ENCODE measurements at regions not wholly inside any gene's neighbourhood (a gene's known extent, or its start where the extent isn't known, plus 50 kb on each side); places are given as distances from the start of the nearest gene placed in this dataset.
"Not testable (repeated sequence)": the region's sequence is repeated elsewhere in the genome, so short reads cannot be mapped to it uniquely, and the experiment has no call there.

DNA sequence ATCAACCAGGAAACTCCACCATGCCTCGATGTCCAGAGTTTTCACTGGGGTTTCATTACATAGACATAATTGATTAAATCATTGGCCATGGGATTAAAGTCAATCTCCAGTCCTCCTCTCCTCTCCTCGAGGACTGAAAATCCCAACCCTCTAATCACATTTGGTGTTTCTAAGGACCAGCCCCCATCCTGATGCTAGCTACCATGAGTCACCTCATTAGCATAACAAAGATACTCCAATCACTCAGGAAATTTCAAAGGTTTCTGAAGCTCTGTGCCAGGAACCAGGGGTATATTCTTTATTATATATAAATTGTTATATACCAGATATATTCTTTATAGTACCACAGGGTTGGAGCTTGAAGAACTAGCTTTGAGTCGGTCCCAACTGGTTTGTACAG is 177.5 kb upstream of the PRNP start:
- no peak for DNase-seq

GRCh38 chr20:4507288-4507719 is 179.0 kb upstream of the PRNP start:
- no peak for DNase-seq

DNA sequence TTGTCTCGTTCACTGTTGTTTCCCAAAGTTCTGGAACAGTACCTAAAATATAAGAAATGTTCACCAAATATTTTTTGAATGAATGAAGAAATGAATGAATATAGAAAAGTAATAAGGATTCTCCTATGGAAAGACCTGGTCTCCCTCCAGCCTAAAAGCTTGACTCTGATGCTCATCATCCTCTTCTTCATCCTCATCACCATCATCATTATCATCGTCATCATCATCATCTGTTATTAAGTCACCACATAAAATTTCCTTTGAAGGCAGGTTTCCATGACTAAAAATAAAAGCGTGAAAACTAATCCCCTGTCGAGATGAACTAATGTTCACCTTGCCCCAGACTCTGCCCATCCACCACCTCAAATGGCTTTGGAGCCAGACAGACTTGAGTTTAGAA is 181.4 kb upstream of the PRNP start:
- DNase-seq, result no peak

GRCh38 chr20:4502756-4503155 is 183.5 kb upstream of the PRNP start:
- DNase-seq, result no peak

DNA sequence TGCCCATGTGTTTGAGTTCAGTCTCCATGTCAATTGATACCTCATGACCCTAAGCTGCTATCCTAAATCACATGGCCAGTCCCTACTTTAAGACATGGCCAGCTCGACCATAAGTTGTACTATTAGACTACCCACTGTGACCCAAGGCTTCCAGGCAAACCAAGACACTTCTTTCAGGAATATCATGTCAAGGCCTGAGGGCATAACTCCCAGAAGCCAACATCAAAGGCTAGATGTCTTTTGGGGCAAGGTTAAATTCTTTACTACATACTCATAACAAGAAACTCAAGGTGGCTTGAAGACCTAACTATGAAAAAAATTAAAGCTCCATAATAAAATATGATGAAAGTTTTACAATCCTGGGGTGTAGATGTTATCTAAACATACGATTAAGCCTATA is 192.9 kb upstream of the PRNP start:
- DNase-seq, result no peak

DNA sequence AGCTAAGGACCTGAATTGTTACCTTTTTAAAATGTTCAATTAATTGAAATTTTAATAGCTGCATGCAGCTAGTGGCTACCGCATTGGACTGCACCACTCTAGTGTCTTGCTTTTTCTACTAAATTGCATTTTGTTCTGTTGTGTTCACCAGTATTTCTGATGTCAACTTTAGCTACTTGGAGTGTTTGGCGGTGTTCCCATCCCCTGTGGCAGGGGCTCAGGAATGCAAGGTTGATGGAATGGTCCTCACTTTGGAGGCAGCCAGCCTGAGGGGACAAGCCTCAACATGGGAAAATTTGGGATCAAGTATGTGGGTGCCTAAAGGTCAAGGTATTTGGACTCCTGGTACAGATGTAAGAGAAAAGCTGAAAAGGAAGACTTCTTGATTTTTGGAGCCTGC is 194.6 kb upstream of the PRNP start:
- DNase-seq, result no peak

DNA sequence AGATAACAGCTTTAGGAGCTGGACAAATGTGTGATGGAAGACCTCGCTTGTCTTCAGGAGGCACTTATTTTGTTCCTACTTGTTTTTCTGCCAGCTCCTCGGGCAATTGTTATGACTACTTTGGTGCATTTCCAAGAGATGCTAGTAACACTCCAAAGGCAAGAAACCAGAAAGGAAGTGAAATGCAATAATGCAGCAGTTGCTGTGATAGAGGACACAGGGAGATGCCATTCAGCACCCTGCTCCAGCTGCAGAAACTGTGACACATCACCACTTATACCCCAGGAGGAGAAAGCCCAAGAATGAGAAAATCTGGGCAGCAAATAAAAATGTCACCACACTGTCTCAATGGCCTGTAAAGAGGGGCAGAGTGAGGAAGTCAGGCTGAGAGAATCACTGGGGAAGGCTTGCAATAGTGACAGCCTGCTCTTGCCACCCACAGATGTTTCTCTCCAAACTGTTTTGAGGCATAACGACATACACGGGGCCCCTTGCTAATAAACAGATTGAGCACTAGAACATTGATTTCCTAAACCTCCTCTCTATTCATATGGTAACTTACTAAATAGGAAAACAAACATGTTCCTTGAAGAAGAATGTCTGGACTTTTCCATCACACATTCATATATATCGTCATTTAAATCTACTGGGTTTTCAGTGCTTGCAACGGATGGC is 195.5 kb upstream of the PRNP start:
- no peak for DNase-seq

DNA sequence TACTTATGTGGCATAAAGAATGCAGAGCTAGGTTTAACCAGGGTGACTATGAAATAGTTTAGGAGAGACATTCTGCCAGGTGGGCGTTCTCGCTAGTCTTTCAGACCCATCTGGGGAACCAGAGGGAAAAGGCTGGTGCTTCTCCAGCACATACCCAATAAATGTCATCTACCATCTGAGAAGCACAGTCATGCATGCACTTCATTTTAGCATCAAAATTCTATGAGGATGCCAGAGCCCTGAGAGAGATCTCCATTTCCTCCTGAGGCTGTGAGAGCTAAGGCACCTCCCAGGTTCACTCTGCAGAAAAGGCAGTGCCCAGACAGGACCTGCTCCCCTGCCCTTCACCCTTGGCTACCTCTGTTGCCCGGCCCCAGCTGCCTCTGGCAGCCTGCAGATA is 196.2 kb upstream of the PRNP start:
- no peak for DNase-seq

DNA sequence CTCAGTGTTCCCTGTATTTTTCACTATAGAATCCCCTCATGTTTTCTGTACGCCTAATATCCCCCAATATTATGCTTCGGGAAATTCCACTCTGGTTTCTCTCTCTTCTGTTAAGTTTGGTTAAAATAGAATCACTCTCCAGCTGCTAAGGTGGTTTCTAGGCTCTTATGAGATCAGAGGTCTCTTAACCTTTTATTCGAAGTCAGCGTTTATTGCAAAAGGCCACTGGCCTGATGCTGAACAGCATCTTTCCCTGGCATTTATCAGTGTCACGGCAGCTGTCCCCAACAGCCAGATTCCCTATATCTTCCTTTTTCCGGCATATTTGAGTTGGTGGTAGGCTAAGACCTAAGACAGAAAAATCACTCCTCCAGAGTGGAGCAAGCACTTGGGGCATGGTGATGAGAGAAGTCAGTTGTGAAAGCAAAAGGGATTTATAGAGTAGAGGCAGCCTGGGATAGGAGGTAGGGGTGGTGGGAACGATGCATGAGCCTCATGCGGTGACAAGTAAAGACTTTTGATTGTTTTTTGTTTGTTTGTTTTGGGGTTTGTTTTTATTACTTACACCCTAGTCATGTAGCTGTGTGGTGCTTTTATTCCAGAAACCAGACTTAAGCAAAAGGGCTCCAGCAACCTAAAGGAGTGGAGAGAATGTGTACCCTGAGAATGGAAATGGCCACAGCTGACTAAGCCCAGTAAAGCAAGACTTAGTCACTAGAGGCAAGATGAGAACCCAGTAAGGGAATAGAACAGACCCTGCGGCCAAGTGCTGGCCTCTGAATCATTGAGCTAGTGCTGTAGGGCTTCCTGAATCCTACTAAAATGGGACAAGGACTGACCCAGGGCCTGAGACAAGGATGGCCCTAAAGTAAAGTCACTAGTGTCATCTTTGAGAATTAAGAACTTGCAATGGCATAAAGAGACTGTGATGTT is 197.6 kb upstream of the PRNP start:
- DNase-seq, result no peak

DNA sequence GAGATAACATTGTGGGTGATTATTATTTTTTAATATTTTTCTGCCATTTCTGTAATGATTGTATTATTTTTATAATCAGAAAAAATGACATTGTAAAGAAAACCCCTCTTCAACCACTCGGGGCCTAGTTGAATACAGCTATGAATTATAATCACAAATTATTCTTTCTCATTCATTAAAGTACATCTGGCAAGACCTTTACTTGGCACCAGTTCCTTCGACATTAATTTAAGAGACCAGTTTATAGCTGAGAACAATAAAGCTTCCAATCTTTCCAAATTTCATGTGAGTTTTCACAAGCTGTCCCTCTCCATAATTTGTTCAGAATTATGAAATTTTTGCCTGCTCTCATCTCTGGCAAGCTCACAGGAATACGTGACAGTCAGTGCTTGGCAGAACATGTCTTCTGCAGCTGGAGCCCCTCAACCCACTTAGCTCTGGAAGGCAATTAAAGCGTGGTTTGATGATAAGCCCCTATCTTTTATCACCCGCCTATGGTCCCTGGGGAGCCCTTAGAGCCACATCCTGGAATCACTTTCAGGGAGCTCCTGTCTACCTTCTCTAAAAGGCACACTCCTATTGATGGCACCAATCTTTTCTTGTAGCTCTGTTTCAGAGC is 201.8 kb upstream of the PRNP start:
- DNase-seq, result no peak

GRCh38 chr20:4483961-4484360 is 202.3 kb upstream of the PRNP start:
- DNase-seq, result no peak

DNA sequence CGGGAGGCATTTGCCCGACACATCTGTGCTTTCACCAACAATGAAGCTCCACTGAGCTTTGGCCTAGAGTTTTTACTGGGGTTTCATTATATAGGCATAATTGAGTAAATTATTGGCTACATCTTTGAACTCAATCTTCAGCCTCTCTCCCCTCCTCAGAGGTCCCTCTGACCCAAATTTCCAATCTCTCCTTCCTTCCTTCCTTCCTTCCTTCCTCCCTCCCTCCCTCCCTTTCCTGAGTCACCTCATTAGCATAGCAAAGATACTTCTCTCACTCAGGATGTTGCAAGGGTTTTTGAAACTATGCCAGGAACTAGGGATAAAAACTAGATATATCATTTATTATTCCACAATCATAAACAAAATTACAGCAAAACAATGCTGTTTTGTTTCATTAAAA is 202.8 kb upstream of the PRNP start:
- no peak for DNase-seq

DNA sequence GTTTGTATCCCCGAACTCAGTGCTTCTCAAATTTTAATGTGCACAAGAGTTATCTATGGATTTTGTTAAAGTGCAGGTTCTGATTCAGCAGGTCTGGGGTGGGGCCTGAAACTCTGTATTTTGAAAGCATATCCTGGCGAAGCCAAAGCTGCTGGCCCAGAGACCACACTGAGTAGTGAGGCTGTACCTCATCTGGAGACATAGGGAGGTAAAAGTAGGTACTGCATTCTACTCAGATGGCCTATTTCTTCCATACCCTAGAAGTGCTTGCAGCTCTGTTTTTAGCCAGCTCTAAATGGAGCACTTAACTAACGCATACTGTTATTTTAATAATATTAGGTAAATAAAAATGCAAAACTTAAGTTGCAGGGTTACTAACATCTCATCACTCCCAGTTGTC is 206.2 kb upstream of the PRNP start:
- DNase-seq, result no peak

GRCh38 chr20:4476903-4477500 is 209.3 kb upstream of the PRNP start:
- DNase-seq, result no peak

DNA sequence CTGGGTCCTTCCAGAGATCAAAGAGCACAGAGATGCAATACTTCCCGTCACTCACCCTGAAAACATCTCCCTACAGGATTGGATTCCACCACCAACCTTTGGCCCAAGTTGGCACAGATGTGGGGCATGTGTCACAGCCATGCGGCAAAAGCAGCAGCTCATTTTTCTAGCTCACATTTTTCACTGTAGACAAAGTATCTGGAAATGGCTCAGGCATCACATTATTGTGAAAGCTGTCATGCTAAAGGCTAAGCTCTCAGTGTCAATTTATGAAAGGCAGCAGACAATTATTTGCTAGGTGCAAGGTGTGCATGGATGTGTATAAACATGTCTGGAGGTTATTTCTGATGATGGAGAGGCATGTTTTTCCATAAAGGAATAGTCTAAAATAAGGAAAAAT is 213.3 kb upstream of the PRNP start:
- no peak for DNase-seq

GRCh38 chr20:4471221-4471620 is 215.0 kb upstream of the PRNP start:
- DNase-seq, result no peak

GRCh38 chr20:4470375-4470774 is 215.9 kb upstream of the PRNP start:
- no peak for DNase-seq

GRCh38 chr20:4469910-4470309 is 216.3 kb upstream of the PRNP start:
- no peak for DNase-seq

GRCh38 chr20:4468114-4468513 is 218.1 kb upstream of the PRNP start:
- DNase-seq, result no peak

DNA sequence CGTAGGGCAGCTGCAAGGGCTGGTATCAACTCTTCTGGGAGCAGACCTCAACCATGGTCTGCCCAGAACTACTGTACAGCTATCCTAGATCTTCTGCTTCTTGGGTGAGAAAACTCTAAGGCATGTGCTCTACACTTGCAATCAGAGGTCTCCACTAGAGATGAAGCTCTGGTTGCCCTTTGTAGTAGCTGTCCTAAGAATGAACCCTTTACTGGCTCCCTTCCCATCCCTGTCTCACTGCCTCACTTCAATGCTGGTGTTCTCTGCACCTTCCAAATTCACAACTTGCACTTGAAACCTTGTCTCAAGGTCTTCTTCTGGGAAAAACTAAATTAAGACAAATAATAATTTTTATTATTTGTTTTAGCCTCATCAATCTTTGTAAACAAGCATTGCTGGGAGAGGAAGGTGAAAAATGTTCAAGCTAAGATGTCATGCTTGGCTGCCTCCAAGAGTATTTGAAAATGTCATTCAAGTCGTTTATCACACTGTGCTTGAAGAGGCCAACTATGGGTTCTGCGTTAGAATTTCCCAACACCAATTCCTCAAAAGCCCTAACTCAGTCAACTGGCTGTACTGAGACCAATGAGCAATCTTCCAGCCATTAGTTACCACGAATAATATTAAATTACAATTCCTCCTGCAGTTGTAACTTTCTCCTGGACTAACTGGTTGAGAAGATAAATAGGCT is 216.9 kb upstream of the ADRA1D start:
- DNase-seq, result no peak

DNA sequence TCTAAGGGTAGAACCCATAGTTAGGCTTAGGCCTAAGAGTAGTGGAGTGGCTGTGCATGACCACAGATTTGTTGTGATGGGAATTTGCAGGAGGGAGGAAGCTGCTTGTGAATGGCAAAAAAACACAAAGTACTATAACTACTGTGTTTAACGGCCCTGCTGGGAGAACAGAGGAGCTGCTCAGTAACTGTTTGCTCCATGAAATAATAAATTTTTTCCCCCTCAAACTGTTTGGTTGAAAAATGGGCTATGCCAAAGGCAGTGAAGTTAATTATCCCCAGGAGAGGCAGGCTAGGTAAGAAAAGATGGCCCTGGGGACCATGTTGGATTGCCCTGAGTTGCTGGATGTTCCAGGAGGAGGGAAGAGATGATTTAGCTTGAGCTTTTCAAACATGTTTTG is 216.1 kb upstream of the ADRA1D start:
- DNase-seq, result no peak

DNA sequence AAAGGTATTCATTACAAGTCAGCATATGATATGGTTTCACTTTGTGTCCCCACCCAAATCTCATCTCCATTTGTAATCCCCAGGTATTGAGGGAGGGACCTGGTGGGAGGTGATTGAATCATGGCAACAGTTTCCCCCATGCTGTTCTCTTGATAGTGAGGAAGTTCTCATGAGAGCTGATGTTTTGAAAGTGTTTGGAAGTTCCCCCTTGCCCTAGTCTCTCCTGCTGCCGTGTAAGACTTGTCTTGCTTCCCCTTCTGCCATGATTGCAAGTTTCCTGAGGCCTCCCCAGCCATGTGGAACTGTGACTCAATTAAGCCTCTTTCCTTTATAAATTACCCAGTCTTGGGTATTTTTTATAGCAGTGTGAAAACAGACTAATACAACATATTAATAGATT is 213.7 kb upstream of the ADRA1D start:
- DNase-seq, result not testable (repeated sequence)

GRCh38 chr20:4459081-4459480 is 210.0 kb upstream of the ADRA1D start:
- DNase-seq, result no peak

Measured in activated CD8-positive, alpha-beta memory T cell treated with anti-CD3 and anti-CD28 coated beads for 24 hours (primary cell).